Stimulated activated CD8-positive, alpha-beta memory T cell treated with anti-CD3 and anti-CD28 coated beads, Interleukin-4, amount 100 ng/mL, for 48 hours (primary cell): ENCODE measurements at regions not wholly inside any gene's neighbourhood (a gene's known extent, or its start where the extent isn't known, plus 50 kb on each side); places are given as distances from the start of the nearest gene placed in this dataset.
A peak's percentile ranks its signal among the peaks of the same experiment; 100 is the strongest.
"Not testable (repeated sequence)": the region's sequence is repeated elsewhere in the genome, so short reads cannot be mapped to it uniquely, and the experiment has no call there.

ENCODE experiments used
- DNase-seq: peaks from one replicate; pipeline ENCODE4 v3.0.0-alpha.2; 2020

DNA sequence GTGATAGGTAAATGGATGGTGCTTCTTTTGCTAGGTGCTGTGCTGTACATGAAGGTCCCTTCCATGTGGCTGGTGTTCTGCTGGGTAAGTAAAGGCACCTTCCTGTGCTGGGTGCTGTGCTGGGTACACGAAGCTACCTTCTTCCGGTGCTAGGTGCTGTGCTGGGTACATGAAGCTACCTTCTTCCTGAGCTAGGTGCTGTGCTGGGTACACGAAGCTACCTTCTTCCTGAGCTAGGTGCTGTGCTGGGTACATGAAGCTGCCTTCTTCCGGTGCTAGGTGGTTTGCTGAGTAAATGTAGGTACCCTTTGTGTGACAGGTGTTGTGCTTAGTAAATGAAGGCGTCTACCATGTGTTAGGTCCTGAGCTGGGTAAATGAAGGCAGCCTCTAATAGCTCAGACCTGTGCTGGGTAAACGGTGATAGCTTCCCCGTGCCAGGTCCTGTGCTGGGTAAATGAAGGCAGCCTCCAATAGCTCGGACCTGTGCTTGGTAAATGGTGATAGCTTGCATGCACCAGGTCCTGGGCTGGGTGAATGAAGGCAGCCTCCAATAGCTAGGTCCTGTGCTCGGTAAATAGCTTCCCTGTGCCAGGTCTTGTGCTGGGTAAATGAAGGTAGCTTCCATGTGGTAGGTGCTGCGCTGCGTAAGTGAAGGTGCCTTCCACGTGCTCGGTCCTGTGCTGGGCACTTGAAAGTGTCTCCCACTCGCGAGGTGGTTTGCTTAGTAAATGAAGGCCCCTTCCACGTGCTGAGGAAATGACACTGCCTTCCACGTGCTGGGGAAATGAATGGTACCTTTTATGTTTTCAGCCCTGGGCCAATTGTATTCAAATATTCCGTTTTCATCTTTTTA lies 115.5 kb downstream of the ERMARD start:
- peak; percentile 12 for DNase-seq

DNA sequence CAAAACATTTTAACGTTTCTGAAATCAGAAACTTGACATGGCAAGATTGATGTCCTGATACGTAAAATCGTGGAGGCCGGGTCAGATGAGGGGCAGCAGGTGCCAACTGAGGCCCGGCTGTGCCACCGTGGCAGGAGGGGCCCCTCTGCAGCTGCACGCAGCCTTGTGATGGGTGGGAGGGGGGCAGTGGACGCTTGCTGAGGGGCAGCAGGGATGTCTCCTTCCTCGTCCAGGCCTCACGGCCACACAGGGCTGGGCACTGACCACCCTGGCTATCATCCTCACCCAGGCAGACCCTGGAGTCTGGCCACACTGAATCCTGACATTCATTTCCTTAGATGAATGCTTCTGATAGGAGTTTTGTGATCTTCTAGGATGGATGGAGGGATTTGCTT lies 114.7 kb downstream of the ERMARD start:
- no peak for DNase-seq

DNA sequence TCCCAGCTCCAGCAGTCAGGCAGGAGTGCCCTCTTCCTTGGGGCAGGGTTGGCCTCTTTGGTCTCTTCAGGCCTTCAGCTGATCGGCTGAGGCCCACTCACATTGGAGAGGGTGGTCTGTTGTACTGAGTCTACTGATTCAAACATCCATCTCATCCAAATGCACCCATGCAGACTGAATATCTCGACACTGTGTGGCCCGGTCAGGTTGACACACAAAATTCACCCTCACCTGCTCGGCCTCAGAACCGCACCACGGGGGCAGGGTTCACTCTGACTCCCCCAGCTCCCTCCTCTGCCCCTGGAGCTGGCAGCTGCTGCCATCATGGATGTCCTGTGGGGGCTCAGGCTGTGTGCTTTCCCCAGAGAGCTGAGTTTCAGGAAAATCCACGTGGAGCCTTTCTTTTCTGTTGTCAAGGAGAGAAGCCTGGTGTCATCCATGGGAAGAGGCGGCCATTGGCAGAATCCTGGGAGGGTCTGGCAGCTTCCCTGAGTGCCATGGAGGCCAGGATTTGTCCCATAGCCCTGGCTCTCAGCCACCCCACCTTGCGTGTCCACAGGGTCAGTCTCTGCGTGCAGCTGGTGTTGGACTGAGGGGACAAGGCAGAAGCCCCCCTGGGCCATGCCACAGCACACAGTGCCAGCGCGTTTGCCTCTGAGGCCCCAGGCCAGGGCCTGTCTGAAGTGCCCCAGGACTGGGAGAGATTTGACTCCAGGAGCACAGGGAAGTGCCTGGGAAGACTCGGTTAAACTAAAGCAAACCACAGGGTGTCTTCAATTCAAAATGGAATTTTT lies 114.1 kb downstream of the ERMARD start:
- DNase-seq = no peak

DNA sequence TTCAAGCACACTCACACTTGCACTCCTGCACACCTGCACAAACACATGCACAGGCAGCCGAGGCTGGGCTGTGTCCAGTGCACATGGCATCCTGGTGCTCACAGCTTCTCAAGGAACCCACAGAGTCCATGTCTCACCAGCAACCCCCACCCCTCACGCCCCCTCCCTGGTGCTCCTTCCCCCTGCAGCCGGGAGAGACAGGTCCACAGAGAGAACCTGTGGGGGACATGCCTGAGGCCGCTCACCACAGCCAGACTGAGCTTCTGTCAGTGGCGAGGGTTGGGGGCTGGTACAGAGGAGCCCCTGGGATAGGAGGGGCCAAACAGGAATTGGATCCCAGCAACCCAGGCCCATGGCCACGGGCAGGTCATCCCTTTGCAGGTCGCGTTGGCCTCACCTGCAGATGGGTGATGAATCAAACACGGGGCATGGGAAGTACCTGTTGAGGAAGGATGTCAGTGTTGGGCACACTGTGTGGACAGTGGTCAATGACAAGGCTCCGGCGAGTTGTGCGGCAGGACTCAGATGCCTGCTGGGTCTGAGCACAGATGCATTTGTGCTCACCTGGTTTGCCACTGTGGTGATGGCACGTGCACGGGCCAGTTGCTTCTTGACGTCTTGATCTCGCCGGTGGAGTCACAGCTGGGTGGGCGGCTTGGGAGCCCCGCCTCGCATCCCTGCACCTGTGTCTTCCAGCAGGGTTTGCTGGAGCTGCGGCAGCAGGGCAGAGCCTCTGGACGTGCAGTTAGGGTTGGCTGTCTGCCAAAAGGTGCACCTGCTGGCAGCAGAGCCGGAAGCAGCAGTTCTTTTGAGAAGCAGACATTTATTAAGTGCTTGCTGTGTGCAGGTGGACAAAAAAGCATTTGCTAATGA lies 113.0 kb downstream of the ERMARD start:
- no peak for DNase-seq

DNA sequence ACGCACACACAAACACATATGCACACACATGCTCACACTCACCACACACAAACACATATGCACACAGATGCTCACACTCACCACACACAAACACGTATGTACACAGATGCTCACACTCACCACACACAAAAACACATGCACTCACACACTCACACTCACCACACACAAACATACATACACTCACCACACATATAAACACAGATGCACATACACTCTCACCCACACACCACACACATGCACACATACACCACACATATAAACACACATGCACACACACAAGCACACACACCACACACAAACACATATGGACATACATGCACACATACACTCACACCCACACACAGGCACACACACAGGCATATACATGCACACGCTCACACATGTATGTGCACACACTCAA lies 112.3 kb downstream of the ERMARD start:
- no peak for DNase-seq

DNA sequence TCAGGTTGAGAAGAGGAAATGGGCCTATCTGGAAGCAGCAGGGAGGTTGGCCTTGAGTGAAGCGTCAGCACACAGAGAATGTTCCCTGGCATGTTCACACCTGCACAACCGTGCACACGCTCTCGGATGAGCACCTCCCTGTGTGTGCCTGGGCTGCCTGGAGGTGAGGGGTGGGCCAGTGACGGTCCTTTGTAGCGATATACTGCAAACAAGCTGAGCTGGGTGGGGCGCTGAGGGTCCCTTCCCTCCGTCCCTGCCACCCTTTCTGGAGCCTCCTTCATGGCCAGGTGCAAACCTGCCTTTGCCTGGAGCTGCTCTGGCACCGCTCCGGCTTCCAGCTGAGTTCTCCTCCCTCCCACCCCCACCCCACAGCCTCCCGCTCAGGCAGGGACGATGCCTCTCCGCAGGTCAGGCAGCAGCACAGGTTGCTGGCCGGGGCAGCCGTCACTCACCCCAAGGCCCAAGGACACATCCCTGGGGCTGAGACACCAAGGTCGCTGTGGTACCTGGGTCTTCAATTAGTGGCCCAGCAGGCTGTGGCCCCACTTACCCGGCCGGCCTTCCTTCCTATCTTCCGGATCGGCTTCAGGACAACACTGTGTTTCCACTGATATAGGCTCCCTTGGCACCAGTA lies 111.6 kb downstream of the ERMARD start:
- DNase-seq = no peak

DNA sequence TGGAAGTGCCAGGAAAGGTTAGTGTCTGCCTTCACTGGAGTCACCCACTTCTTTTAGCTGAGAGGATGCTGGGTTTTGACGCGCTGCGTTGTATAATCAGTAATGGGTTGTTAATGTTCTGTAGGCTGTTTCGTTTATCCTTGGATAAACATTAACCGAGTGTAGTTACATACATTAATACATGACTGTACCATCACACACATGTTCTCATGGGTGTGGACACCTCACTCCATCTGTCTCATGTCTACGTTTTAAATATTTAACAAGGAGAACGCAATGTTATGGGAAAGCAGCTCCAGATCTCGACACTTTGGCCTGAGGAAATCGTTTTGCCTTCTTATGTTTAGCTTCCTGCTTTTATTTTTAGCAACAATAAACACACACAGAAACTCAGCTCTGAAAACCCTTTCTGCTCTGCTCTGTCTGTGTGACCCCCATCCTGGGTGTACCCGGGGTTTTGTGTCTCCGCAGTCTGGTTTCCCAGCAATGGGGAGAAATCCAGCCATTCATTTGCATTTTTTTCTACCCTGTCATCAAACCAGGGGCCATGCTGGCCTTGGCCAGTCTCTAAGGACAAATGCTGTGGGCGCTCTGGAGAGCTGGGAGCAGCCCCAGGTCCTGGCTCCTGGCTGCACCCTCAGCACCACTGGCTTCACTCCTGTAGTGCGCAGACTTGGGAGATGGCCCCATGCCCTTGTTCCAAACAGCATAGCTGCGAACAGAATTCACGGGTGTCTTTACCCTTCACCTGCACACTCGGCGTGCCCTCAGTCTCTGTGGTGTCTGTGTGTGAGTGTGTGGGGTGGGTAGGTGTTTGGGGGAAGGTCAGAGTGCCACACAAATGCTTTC lies 110.8 kb downstream of the ERMARD start:
- no peak for DNase-seq

DNA sequence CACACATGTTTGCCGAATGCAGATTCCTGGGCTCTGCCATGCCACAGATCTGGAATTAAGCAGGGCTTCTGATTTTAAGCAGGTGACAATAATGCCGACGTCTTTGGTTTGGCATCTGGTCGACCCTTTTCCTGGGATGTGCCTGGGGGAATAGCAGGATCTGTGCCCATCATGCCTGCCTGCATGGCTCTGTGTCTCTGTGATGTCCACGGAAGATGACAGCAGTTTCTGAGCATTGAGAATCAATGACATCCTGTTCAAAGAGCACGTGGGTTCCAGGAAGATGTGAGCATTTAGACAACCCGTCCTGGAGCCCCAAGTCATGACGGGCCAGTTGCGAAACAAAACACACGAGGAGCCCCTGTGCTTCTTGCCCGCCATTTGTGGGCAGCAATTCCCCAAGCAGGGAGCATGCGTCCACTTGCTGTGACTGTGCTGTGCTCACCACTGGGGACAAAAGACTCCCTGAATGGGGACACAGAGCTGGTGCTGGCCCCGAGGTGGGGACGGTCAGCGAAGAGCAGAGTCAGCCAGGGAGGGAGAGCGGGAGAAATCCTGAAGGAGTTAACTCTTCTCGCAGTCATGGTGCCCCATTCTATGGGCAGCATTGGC lies 110.1 kb downstream of the ERMARD start:
- DNase-seq = peak; percentile 3

DNA sequence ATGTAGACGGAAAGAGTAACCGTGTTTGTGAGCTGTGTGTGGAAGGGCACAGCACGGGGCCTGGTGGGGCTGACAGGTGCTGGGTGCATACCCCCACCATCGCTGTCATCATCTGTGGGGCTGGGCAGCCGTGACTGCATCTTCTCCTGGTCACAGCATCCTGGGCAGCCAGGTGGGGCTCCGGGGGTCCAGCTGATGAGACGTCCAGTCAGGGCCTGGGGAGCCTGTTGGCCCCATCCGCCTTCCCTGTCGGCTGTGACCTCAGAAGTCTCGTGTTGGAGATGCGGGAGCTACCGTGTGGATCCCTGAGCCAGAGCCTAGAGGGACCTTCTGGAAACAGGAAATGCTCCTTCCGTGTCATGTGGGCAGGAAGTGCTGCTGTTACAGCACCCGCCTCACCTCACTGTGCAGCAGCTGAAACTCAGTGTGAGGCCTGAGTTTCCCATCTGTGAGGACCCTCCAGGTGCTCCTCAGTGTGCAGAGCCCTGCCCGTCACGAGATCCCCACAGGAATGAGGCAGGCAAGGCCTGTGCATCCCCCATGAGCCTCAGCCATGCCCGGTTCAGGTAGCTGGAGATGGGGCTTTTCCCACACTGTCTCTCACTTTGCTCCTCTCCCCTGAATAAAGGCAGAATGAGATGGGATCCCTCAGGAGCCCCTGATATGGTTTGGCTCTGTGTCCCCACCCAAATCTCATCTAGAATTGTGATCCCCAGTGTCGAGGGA lies 108.7 kb downstream of the ERMARD start:
- DNase-seq = peak; percentile 15

DNA sequence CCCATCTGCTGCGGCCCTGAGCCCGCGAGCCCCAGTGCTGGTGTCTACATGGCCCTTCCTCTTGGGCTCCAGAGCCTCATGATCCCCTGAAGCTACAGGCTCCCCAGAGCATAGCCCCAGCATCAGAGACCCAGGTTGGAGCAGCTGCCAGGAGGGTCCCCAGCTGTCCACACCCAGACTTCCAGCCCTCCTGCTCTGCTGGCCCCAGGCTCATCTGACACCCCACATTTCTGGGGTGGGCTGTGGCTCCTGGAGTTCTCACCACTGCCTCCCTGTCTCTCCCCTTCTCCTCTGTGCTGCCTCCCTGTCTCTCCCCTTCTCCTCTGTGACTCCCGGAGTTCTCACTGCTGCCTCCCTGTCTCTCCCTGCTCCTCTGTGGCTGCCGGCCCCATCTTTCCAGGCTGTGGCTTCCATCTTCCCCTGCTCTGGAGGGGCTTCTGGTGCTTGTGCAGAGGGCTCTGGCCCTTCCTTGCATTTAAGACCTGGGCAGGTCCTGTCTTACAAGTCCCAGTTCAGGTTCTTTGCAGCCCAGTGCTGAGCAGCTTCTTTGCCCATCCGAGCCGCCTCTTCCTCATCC lies 108.1 kb downstream of the ERMARD start:
- DNase-seq = peak; percentile 18

DNA sequence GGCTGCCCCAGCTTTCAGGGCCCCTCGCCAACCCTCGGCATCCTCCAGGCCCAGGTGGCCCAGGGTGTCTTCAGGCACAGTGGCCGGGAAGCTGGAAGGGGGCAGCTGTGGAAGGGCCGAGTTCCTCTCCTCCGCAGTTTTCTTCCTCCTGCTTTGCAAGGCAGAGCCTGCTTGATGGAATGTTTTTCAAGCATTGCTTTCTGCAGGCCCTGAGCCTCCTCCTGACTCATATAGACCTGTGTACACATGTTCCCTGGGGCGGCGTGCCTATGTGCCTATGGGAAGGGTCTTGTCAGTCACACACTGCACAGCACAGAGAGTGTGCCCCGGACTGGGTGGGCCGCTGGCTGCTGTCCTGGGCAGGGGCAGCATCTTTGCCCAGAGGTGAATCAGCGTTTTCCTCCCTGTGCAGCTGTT lies 107.5 kb downstream of the ERMARD start:
- peak; percentile 3 for DNase-seq

DNA sequence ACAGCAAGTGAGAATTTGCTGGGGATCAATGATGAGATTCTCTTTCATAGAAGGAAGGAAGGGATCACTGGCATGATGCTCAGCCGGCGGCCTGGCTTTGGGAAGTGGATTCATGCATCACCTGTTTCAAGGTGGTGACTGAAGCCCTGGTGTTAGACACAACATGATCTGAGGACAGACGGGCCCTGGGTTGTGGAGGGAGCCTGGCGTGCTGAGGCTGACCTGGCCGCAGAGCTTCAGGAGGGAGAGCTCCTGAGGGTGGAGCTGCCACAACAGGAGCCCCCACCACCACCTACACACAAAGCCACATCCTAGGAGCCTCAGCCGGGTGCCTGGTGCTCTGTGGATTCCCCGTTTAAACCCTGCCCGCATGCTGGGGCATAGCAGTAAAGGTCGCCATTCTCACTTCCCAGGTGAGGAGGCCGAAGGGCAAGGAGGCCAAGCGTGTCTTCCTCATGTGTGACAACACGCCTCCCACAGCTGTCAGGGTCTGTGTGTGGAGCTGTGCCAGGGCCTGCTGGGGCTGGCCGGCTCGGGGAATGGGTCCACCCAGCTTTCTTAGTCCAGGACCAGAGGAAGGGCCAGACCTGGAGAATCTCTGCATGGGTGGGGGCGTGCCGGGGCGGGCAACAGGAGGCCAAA lies 107.0 kb downstream of the ERMARD start:
- peak; percentile 10 for DNase-seq

DNA sequence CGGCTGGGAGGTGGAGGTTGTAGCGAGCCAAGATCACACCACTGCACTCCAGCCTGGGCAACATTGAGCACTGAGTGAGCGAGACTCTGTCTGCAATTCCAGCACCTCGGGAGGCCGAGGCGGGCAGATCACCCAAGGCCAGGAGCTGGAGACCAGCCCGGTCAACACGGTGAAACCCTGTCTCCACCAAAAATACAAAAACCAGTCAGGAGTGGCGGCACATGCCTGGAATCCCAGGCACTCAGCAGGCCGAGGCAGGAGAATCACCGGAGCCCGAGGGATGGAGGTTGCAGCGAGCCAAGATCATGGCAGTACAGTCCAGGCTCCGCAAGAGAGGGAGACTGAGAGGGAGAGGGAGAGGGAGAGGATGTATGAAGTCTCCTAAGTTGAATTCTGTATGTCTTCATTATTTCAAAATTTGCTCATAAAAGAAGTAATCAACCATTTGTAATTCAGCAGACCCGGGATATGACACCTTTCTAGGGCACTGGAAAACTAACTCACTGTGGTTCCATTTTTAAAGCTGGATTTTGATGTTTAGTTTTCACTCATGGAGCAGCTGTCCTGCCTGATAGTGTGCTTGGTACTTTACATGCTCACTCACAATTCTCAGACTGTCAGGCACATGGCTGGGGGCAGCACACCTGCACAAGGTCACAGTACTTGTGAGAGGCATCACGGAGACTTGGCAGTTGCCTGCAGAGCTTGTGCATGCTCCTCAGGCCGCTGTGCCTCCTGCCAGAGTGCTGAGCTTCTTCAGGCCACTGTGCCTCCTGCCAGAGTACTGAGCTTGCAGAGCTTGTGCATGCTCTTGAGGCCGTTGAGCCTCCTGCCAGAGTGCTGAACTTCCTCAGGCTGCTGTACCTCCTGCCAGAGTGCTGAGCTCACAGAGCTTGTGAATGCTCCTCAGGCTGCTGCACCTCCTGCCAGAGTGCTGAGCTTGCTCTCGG lies 106.2 kb downstream of the ERMARD start:
- peak; percentile 19 for DNase-seq

DNA sequence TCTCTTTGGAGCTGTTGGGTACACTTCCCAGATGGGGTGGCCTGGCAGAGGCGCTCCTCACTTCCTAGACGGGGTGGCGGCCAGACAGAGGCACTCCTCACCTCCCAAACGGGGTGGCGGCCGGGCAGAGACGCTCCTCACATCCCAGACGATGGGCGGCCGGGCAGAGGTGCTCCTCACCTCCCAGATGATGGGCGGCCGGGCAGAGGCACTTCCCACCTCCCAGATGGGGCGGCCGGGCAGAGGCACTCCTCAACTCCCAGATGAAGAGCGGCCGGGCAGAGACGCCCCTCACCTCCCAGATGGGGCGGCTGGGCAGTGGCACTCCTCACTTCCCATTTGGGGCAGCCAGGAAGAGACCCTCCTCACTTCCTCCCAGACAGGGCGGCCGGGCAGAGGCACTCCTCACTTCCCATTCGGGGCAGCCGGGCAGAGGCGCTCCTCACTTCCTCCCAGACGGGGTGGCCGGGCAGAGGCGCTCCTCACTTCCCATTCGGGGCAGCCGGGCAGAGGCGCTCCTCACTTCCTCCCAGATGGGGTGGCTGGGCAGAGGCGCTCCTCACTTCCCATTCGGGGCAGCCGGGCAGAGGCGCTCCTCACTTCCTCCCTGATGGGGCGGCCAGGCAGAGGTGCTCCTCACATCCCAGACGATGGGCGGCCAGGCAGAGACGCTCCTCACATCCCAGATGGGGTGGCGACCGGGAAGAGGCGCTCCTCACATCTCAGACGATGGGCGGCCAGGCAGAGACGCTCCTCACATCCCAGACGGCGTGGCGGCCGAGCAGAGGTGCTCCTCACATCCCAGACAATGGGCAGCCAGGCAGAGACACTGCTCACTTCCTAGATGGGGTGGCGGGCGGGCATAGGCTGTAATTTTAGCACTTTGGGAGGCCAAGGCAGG lies 105.3 kb downstream of the ERMARD start:
- not testable (repeated sequence) for DNase-seq

DNA sequence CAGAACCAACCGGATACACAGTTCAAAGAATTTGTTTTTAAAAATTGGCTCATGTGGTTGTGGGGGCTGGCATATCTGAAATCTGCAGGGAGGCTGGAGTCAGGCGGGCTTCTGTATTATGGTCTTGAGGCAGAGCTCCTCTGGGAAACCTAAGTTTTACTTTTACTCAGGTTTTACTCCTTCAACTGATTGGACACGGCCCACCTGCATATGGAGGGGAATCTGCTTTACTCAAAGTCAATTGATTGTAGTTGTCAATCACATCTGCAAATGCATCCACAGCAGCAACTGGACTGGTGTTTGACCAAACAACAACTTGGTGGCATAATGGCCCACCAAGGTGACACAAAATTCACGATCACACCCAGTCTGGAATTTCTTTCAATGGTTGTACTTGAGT lies 103.4 kb downstream of the ERMARD start:
- peak; percentile 10 for DNase-seq

DNA sequence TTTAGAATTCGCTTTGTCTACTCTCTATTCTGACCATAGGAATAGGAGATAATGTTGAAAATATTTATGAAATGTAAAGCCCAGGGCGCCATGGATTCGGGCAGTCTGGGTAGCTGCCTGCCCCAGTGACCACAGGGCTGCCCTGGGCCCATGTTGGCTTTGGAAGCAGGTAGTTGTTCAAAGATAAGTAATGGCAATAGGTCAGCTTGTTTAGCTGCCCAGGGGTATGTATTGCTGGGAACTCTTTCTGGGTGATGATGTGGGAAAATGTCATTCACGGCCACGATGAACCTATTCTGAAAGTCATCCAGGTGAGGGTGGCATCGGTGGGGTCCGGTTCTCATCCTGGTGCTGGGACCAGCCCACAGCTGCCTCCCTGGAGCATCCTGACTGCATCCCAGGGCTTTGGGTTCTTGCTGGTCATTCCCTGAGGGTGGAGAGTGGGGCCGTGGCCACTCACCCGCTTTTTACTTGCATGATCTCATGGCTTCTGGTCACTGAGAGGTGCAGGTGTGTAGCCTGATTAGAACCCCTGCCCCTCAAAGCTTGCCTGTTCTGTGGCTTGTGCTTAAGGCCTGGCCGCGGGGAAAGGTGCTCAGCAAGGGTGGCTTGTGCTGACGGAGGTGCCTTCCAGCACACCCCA lies 102.8 kb downstream of the ERMARD start:
- peak; percentile 1 for DNase-seq
